Activated effector memory CD4-positive, alpha-beta T cell treated with anti-CD3 and anti-CD28 coated beads, Interleukin-2, amount 50 U/mL, for 16 hours (primary cell): ENCODE measurements at regions not wholly inside any gene's neighbourhood (a gene's known extent, or its start where the extent isn't known, plus 50 kb on each side); places are given as distances from the start of the nearest gene placed in this dataset.
"Not testable (repeated sequence)": the region's sequence is repeated elsewhere in the genome, so short reads cannot be mapped to it uniquely, and the experiment has no call there.

Source experiments
- DNase-seq: peaks from one replicate; pipeline ENCODE4 v3.0.0-alpha.2; 2020

DNA sequence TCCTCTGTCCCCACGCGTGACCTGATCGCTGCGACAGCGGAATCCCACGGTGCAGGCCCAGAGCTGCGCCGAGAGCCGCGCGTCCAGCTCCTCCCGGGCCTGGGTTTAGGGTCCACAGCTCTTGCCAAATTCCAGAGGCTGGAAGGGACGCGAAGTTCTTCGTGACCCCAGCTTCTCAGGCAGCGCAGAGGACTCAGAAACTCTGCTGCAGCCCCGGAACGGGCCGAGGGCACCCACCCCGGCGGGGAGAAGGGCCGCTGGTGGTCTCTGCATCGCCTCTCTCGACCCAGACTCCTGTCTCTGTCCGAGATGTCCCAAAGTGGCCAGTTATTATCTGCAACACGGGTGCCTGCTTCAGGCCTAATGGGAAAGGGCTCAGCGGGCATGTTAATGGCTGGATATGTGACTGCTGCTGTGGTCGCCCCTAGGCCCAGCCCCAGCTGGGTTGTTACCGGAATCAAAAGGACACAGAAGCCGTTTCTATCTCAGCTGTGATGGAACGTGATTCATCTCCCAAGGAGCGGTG, 236.4 kb downstream of the VRK1 start:
- DNase-seq = no peak

DNA sequence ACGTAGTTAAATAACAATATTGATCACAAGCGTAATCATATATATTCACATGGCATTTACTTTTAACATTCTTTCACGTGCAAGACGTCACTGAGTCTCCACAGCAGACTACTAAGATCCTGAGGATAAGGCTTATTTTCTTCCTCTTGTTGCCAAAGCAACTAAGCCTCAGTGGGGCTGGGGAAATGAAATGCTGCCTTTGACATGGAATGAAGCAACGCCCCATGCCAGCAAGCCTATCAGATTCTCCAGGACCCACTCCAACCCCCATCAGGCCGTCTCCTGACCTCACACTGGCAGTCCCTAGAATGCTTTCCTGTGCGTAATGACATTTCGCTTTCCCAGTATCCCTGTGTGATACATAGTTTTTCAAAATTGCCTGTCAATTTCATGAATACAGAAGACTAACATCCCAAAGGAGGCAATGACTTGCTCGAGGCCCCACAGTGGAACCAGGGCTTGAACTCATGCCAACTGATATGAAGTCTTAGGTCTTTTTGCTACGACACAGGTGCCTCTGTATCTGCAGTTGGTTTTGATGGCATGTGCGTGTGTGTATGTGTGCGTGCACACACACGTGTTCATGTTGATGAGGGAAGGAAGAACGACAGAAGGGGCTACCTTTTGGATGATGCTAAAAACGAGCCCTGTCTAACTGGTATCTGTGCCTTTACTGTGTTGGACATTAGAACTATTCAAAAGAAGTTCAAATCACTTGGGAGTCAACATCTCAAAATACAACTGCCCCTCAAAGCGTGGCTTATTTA, 239.1 kb downstream of the VRK1 start:
- no peak for DNase-seq

DNA sequence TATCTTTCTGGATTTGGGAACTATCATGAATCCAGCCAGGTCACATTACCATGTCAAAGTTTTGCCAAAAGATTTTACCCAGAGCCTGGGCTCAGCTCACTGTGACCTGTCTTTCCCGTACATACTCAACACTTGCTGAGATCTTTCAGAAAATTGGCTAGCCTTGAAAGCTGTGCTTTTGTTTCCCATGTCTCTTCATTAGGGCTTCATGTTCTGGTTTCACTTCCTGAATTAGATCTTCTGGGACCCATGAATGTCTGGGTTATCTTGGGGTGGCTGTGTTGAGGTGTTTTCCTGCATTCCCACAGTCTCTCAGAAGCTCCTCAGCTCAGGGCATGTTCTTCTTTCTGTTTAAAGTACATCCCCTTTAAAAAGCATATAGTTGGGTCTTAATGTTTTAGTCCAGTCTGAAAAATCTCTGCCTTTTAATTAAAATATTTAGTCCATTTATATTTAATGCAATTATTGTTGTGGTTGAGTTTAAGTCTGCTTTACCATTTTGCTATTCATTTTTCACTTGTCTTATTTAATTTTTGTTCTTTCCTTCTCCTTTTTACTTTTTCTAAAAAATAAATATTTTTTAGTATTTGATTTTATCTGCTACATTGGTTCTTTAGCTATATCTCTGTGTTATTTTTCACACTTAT, 242.7 kb downstream of the VRK1 start:
- no peak for DNase-seq

DNA sequence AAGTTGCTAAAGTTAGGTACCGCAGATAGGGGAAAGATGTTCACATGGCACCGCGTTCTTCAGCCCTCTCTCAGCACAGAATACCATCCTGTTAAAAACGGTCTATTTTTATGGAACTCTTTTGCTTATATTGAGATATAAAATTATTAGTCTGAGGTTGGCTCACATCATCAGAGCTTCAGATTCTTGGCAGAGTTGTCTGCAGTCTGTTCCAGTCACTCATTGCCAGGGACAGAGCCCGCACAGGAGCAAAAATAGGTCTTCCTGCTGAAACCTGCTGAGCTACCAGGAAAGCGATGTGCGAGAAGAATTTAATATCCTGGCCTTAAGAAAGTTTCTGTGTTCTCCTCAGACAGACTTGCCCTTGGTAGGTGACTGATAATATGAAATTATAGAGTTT, 249.8 kb downstream of the VRK1 start:
- no peak for DNase-seq

DNA sequence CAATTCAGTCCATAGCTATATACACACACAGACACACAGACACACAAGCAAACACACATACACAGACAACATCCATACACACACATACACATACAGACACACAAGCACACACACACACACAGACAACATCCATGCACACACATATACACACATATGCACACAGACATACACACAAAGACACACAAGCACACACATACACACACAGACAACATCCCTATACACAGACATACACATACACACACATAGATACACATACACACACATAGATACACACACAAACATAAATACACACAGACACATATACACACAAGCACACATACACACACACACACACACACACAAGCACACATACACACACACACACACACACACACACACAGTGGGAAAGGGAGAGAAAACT, 254.8 kb downstream of the VRK1 start:
- DNase-seq = no peak

DNA sequence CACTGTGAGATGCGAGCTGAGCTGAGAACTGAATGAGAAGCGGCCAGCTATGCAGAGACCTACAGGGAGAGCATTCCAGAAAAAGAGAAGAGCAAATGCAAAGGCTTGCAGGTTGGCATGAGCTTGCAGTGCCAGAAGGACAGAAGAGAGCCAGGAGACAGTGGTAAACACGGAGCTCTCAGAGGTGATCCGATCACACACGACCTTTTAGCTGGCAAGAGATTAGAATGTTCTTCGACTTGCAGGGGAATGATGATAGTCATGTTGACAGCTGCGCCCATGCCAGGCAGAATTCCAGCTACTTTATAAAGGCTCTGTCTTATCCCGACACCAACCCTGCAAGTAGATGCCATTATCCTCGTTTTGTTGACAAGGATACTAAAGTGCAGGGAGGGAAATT, 256.8 kb downstream of the VRK1 start:
- no peak for DNase-seq

DNA sequence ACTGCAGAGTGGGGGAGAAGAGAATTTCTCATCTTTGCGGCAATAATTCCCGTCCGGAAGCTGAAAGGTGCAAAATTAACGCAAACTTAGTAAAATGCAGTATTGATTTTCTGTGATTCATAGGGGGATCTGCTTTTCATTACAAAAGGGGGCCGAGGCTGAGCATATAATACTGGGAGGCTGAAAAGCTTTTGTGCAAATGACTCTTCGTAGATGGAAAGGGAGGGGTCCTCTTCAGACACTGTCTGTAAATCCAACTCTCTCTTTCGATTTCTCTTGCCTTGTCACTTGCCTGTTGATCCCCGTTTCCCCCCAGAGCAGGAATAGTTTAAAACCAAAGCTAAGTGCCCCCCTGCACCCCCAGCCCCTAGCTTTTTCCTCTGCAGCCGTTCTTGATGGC, 258.2 kb downstream of the VRK1 start:
- DNase-seq = no peak

DNA sequence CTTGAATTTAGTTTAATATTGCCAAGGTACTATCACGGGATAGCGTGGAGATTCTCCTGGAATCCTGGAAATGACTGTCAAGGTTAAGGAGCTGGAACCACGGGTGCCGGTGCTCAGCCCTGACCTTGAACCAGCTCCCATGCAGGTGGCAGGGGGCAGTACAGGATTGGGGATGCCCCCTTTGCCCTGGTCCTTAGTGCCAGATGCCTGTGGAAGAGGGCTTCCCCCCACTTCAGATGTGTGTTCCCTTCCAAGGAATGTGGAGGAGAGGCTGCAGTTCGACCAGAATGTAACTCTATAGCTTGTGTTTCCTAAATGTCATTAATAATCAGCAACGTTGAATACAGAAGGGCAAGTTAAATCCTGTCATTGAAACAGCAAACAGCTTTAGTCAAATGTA, 258.9 kb downstream of the VRK1 start:
- DNase-seq = no peak

DNA sequence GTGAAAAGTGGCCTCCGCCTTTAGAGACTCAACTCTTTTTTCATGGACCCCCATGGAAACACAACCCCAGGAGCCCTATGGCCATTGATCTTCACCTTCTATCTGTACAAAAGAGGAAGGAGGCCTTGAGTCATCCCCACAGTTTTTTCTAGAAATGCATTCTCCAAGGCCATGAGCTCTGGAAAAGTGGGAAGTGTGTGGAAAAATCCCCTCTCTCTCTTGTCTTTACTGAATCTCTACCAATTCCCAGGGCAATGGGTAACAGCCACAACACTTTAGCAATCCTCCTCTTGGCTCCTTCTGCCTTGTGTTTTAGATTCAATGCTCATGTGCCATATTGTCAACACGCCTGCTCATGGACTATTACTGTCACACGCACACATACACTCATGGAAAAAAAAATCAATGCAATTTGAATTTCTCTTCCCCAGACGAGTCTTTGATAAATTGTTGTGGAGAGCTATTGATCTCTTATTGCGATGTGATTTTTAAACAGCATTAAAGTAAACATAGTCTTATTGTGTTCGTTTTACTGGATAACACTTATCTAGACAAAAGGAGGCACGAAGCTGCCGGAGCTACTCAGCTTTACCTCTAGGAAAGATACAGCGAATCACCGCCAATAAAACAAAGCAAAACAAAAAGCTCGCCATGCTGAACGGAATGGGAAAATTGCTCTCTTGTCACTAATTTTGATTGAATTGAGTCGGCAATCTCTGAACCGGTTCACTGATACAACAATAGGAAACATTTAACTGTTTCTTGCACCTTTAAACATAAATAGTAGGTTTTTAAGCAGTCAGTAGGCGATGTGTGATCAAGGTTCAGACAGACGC, 260.3 kb downstream of the VRK1 start:
- DNase-seq = no peak

DNA sequence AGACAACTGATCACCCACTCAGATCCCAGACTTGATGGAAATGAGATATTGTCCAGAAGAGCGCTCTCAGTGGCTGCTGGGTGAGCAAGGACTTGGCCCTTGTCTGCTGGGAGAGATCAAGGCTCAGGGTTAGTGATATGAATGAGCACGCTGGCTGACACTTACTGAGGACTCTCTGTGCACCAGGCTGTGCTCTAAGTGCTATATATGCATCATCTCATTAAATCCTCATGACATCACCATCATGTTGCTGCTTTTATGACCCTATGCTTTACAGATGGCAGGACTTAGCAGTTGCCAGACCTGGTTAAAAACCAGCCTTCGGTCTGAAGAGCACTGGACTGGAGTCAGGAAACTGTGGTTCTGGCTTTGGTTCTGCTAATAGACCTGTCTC, 260.9 kb downstream of the VRK1 start:
- DNase-seq = no peak

DNA sequence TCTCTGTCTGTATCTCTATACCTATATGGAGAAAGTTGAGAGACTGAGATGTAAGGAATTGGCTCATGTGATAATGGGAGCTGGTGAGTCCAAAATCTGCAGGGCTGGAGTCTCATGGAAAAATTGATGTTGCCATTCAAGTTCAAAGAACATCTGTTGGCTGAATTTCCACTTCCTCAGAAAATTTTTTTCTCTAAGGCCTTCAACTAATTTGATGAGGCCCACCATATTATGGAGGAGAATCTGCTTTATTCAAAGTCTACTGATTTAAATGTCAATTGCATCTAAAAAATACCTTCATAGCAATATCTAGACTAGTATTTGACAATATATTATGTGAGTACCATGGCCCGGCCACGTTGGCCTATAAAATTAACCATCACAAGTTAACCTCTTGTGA, 261.4 kb downstream of the VRK1 start:
- DNase-seq = no peak

DNA sequence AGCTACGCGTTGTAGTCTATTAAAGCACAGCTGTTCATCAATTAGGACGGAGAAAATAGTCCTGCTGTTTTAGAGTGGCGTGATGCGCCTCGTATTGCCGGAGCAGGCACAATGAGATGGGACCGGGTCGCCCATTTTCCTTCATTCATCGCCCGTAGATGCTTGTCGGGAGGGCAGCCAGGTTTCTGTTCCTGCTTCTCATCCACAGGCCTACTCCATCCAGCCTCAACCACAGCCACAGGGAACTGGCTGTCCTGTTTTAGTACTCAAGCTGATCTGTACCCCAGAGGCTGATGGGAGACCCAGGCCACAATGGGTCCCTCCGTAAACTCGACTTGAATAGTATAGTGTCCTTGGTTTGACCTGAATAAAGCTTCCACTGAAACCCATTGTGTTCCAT, 264.0 kb downstream of the VRK1 start:
- no peak for DNase-seq

DNA sequence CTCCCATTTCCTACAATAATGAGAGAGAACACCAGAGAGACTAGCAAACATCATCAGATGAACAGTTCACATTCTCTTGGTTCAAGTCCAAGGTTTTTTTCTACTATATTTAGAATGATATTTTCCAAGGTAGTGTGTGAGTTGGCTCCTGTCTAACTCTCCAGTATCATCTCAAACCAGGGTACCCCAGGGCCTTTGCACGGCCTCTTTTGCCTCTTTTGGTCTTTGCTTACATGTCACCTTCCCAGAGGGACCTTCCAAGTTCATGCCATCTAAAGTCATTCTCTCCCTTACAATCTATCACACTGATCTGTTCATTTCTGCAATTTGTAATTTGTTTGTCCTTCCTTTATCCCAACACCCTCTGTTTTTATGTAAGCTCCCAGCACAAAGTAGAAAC, 264.5 kb downstream of the VRK1 start:
- DNase-seq = no peak

DNA sequence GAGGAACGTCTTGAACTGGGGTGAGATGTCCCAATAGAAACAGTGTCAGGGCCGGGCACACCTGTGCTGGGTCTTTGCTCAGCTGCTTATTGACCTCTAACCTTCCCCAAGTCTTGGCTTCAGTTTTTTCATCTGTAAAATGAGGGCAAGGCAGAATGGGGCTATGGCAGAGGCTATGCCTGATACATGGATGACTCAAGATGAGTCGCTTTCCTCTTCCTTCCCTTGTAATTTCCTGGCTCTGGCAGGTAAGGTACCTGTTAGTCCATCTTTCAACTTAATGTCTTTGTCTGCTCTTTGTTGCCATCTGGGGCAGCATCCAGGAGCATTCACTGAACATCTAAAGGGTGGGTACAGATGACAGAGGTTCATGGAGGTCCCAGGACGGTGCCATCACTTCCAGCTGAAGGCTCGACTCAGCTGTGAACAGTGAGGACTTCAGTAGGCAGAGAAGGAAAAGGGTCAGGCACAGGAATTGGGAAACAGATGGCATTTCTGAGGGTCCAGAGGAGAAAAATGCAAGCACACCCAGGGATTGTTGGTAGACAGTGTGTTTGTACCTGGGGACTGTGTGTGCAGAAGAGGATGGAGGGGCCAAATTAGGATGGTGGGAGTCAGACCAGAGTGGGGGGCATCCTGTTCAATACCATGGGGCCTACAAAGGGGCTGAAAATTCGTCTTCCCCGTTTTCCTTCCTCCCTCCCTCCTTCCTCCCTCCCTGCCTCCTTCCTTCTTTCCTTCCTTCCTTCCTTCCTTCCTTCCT, 268.3 kb downstream of the VRK1 start:
- no peak for DNase-seq

DNA sequence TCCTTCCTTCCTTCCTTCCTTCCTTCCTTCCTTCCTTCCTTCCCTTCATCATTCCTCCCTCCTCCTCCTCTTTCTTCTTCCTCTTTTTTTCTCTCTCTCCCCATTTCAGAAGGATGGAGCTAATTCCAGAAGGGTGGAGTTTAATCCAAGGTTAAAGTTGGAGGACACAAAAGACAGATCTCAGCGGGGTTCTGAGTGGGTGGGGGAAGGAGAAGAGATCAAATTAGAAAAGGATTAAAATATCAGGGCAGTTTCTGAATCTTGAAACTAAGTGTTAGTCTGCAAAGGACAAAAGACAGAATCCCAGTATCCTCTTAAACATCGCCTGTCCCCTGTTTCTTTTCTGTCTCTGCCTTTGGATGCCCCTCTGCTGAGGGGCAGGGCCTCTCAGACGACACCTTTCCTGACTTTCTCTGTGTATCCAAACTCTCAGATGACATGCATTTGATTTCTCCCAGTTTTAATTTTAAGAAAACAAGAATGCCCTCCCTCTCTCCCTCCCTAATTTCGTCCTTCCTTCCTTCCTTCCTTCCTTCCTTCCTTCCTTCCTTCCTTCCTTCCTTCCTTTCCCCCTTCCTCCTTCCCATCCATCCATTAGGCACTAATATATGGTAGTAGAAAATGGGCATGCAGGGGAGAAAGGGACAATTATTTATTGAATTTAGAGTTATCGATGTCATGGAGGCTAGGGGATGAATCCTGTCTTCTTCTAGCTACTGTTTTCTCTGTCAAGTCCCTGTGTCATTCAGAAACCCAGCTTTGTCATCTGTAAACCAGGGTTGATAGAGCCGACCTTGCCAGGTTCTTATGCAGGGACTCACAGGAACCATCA, 269.1 kb downstream of the VRK1 start:
- DNase-seq = no peak

DNA sequence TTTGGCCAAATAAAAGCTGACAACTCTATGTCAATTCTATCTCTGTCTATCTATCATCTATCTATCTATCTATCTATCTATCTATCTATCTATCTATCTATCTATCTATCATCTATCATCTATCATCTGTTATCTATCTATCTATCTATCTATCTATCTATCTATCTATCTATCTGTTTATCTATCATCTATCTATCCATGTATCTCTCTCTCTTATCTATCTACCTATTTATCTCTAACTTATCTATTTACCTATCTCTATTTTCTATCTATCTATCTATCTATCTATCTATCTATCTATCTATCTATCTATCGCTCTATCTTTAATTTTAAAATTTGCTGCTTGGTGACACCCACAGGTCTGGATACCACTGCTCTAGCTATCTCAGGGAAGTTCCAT, 271.1 kb downstream of the VRK1 start:
- not testable (repeated sequence) for DNase-seq

DNA sequence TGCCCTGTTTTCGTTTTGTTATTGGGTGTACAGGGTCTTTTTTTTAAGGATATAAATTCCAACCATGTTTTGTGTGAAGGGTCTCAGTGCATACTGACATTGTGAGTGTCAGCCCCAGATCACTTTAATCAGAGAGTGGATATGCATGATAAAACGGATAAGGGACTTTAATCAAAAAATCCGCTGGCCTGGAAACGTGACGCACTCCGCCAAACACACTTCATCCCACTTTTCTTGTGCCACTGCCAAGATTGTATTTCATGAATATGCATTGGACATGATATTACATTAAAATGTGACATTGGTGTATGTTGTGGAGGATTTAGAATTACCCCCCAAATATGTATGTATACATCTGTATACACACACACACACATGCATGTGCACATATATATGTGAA, 273.1 kb downstream of the VRK1 start:
- DNase-seq = no peak

DNA sequence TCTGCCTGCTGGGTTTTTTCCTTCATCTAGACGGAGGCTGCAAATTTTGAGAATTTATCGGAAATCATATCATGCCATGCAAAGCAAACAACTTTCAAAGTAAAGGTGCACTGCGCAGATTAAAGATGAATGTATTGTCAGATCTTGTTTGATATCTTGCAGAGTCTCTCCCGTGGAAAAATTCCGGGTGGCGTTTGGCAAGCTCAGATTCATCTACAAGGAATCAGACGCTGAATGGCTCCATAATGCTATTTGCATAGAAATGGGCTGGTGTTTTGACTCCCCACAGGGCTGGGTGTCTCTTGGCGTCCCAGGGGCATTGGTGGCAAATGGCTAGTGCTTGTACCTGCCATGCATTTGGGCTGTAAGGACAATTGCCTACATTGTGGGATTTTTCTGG, 274.0 kb downstream of the VRK1 start:
- DNase-seq = no peak

DNA sequence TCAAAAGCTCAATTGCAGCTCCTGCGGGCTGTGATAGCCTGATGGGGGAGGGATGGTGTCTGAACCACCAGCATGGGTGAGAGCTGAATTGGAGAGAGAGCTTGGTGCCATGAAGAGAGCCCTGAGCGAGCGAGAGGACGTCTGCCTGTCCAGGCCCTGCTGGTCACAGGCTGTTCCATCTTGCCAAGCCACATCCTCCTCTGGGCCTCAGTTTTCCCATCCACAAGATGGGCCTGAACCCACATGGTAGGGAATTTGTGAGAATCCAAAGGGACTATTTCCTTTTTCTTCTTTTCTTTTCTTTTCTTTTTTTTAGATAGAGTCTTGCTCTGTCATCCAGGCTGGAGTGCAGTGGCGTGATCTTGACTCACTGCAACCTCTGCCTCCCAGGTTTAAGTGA, 276.4 kb downstream of the VRK1 start:
- no peak for DNase-seq

DNA sequence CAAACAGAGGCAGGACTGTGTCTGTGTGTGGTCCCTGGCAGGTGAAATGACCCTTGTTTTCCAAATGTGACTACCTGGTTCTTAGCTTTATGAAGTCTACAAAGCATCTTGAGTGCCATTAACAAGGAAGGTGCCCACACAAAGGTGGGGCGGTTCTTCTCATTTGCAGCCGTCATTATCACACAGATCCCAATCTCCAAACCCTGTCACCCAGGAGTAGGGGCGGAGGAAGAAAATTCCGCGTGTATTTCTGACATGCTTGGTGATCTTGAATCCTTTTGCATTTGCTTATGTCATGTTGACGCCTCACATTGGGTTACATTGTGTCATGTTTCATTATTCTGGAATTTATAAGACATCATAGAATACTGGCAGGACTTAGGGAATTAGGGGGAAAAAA, 277.3 kb downstream of the VRK1 start:
- DNase-seq = no peak

DNA sequence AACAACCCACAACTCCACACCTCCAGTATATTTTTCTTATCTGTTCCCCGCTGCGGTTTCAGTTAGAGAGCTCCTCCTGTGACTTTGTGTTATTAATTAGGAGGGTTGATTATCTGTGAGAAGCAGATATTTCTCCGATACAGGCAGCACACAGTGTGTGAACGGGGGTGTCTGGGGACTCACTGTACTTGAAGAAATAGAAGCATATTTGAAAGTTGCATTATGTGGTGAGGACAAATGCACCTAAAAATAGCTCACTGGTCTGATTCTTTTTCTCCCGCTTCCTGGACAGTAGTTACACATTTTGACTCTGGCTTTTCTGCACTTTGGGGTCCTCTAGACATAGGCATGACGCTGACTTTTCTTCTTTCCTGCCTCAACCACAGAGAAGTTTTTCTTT, 277.7 kb downstream of the VRK1 start:
- DNase-seq = no peak

DNA sequence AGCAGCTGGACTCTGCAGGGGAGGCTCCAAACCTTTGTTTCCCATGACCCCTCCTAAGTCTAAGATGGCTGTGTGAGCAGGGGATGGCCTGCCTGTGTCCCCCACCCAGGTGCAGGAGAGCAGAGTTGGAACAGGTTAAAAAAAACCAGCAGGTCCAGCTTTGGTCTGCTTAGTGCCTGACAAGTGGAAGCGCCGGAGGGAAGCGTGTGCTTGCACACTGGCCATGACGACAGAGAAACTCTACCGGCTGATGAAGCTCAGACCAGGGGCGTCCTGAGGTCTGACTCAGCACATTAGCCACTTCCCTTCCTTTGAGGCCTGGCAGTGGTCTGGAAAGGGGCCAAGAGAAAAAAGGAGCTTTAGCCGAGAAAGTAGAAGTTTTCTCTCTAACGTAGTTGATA, 280.1 kb downstream of the VRK1 start:
- DNase-seq = no peak
